SK-N-MC (cell line): ENCODE measurements at regions not wholly inside any gene's neighbourhood (a gene's known extent, or its start where the extent isn't known, plus 50 kb on each side); places are given as distances from the start of the nearest gene placed in this dataset.

Experiments
- EZH2 ChIP-seq: fragments of 200-600 bp; sonication (generic); IDR thresholded peaks from one replicate; pipeline ENCODE4 v1.6.1; 2017; ENCODE audit warnings: antibody characterized with exemption
- POLR2AphosphoS5 ChIP-seq: IDR thresholded peaks from 2 replicates; pipeline ENCODE4 v1.6.1; 2012; ENCODE audit warnings: mild to moderate bottlenecking, low read depth, low read length, borderline replicate concordance

- TF ChIP-seq POLR2AphosphoS5 (no peak), EZH2 (no peak)
These were observed 789.7 kb upstream of the SLC39A10 start for GRCh38 chr2:194867328-194867727.
